SKM-1 treated with dmso at 0.1 percent for 144 hours (cell line): ENCODE measurements at regions not wholly inside any gene's neighbourhood (a gene's known extent, or its start where the extent isn't known, plus 50 kb on each side); places are given as distances from the start of the nearest gene placed in this dataset.
"Not testable (repeated sequence)": the region's sequence is repeated elsewhere in the genome, so short reads cannot be mapped to it uniquely, and the experiment has no call there.

ENCODE experiments used
- DNase-seq: peaks from one replicate; lab custom pipeline; 2025; ENCODE audit not compliant: unreplicated experiment; lab: John Stamatoyannopoulos, UW

- DNase-seq: no peak
Observed at GRCh38 chr21:28604946-28605537, 387.6 kb downstream of the LTN1 start.

- DNase-seq: no peak
Observed at GRCh38 chr21:28602546-28602945, 390.1 kb downstream of the LTN1 start.

GRCh38 chr21:28598214-28598613, 394.5 kb downstream of the LTN1 start:
- no peak for DNase-seq

GRCh38 chr21:28592205-28592865, 400.3 kb downstream of the LTN1 start:
- DNase-seq: no peak

- DNase-seq: no peak
Observed at GRCh38 chr21:28590676-28591075, 402.0 kb downstream of the LTN1 start.

- DNase-seq: no peak
Observed at GRCh38 chr21:28590026-28590425, 402.7 kb downstream of the LTN1 start.

- DNase-seq: no peak
Observed at GRCh38 chr21:28588997-28589396, 403.7 kb downstream of the LTN1 start.

GRCh38 chr21:28587748-28588147, 404.9 kb downstream of the LTN1 start:
- no peak for DNase-seq

GRCh38 chr21:28581976-28582375, 410.7 kb downstream of the LTN1 start:
- DNase-seq: no peak

- DNase-seq: peak; percentile 9
Observed at GRCh38 chr21:28581311-28581731, 411.4 kb downstream of the LTN1 start.

- no peak for DNase-seq
Observed at GRCh38 chr21:28580585-28580984, 412.1 kb downstream of the LTN1 start.

- DNase-seq: no peak
Observed at GRCh38 chr21:28579986-28580550, 412.6 kb downstream of the LTN1 start.

GRCh38 chr21:28568692-28569091, 424.0 kb downstream of the LTN1 start:
- no peak for DNase-seq

GRCh38 chr21:28563933-28564332, 428.7 kb downstream of the LTN1 start:
- not testable (repeated sequence) for DNase-seq

- no peak for DNase-seq
Observed at GRCh38 chr21:28561772-28562171, 430.9 kb downstream of the LTN1 start.

- DNase-seq: no peak
Observed at GRCh38 chr21:28554660-28555475, 437.8 kb downstream of the LTN1 start.

- no peak for DNase-seq
Observed at GRCh38 chr21:28550057-28550825, 442.4 kb downstream of the LTN1 start.

- DNase-seq: no peak
Observed at GRCh38 chr21:28548291-28548690, 444.4 kb downstream of the LTN1 start.

GRCh38 chr21:28547766-28548165, 444.9 kb downstream of the LTN1 start:
- no peak for DNase-seq

- no peak for DNase-seq
Observed at GRCh38 chr21:28543975-28544374, 448.7 kb downstream of the LTN1 start.
